ENCODE measurements at regions not wholly inside any gene's neighbourhood (a gene's known extent, or its start where the extent isn't known, plus 50 kb on each side); places are given as distances from the start of the nearest gene placed in this dataset.

Small RNA genes in the stretch of these regions (small RNA-seq; reads per million reads assigned to genes)
- gene RNA5SP438: 0 reads per million in 2 experiments
